ENCODE measurements at regions not wholly inside any gene's neighbourhood (a gene's known extent, or its start where the extent isn't known, plus 50 kb on each side); places are given as distances from the start of the nearest gene placed in this dataset.

- no peak for DNase-seq
- POLR2A ChIA-PET, result no interaction called here
- Histone ChIP-seq H4K20me1 (ENCODE audit: insufficient read depth) (no peaks in the 10 kb centered on the region), H3K27me3 (ENCODE audit: insufficient read depth) (no peaks in the 10 kb centered on the region), H3F3A (replicated peaks; ENCODE audit: insufficient read depth) (no peaks in the 10 kb centered on the region), H3K9ac (no peak overlapping the region), H3K36me3 (replicated peaks in 1 of 2; ENCODE audit: control insufficient read depth in 1 of 2, insufficient read depth in 2 of 2, low read length in 1 of 2) (no peaks in the 10 kb centered on the region), H3K9me2 (no peaks in the 10 kb centered on the region), H3K79me2 (ENCODE audit: insufficient read depth) (no peaks in the 10 kb centered on the region), H3K9me3 (no peaks in the 10 kb centered on the region), H2AFZ (ENCODE audit: low read depth) (no peak overlapping the region), H3K4me3 (ENCODE audit: low read depth in 2 of 2, low read length in 1 of 2) (no peak overlapping the region), H3K4me1 (ENCODE audit: control insufficient read depth in 1 of 2, insufficient read depth in 2 of 2, low read depth in 1 of 2, low read length in 1 of 2) (no peaks in the 10 kb centered on the region), H3K4me2 (no peak overlapping the region), H3K27ac (ENCODE audit: low read depth in 2 of 2, low read length in 1 of 2) (no peak overlapping the region)
- TF ChIP-seq RFX5 (IDR thresholded peaks at IDR 0.05; ENCODE audit: low read length), result no peak
- TF ChIP-seq TEAD4 (IDR thresholded peaks at IDR 0.05; ENCODE audit: borderline replicate concordance, insufficient read depth), result no peak
- no peak for TF ChIP-seq SIN3A (IDR thresholded peaks at IDR 0.05; ENCODE audit: borderline replicate concordance, low read depth, low read length)
- TF ChIP-seq USF1 (IDR thresholded peaks at IDR 0.05; ENCODE audit: borderline replicate concordance, low read depth), result no peak
- no peak for TF ChIP-seq POLR2AphosphoS5 (IDR thresholded peaks at IDR 0.05; ENCODE audit: low read depth, low read length)
- no peak for TF ChIP-seq REST (IDR thresholded peaks at IDR 0.05; ENCODE audit: low read depth, low read length)
- no peak for TF ChIP-seq JUND (IDR thresholded peaks at IDR 0.05)
- no peak for TF ChIP-seq RXRA (IDR thresholded peaks at IDR 0.05; ENCODE audit: borderline replicate concordance, low read depth)
- no peak for TF ChIP-seq FOXJ3 (CRISPR knock-in tag; IDR thresholded peaks at IDR 0.05)
- no peak for TF ChIP-seq GABPA (IDR thresholded peaks at IDR 0.05; ENCODE audit: low read depth)
- TF ChIP-seq PBX3 (IDR thresholded peaks at IDR 0.05), result no peak
- no peak for TF ChIP-seq YY1 (IDR thresholded peaks at IDR 0.05; ENCODE audit: low read depth)
- no peak for TF ChIP-seq TAF1 (IDR thresholded peaks at IDR 0.05; ENCODE audit: borderline replicate concordance, low read depth, low read length)
- TF ChIP-seq USF2 (IDR thresholded peaks at IDR 0.05; ENCODE audit: borderline replicate concordance, low read depth, low read length), result no peak
- no peak for TF ChIP-seq SMC3 (IDR thresholded peaks at IDR 0.05; ENCODE audit: low read depth, low read length)
- no peak for TF ChIP-seq CHD2 (IDR thresholded peaks at IDR 0.05; ENCODE audit: low read length, partially characterized antibody)
- TF ChIP-seq CTCF (IDR thresholded peaks at IDR 0.05), result no peak
- TF ChIP-seq GATA2 (CRISPR knock-in tag; IDR thresholded peaks at IDR 0.05), result no peak
- no peak for TF ChIP-seq MEF2A (IDR thresholded peaks at IDR 0.05; ENCODE audit: borderline replicate concordance, low read depth)
- whole genome bisulfite sequencing (ENCODE audit: low lambda C conversion rate), result 2% methylated on average over 2 of the region's 2 CpGs
- CTCF ChIA-PET, result no interaction called here
Observed at GRCh38 chr9:75299324-75299723, 211.0 kb downstream of the OSTF1 start.
